Activated T-helper 2 cell treated with anti-CD3 and anti-CD28 coated beads, Interferon-gamma antibody, Interleukin-2, Interleukin-4, amounts not matched to agents 10 μg/mL and 5 μg/mL and 100 μg/mL, durations not matched to agents 14 hours and 24 hours and 36 hours (primary cell): ENCODE measurements at regions not wholly inside any gene's neighbourhood (a gene's known extent, or its start where the extent isn't known, plus 50 kb on each side); places are given as distances from the start of the nearest gene placed in this dataset.

Experiments
- DNase-seq: peaks from one replicate; pipeline ENCODE4 v3.0.0; 2021; ENCODE audit warnings: low spot score
- H3K27ac Mint-ChIP-seq: one replicate; pipeline ENCODE4 v1.8.0; 2021; ENCODE audit warnings: mixed read lengths
- H3K27me3 Mint-ChIP-seq: one replicate; pipeline ENCODE4 v1.8.0; 2021; ENCODE audit warnings: low read depth, mixed read lengths
- H3K36me3 Mint-ChIP-seq: one replicate; pipeline ENCODE4 v1.8.0; 2021; ENCODE audit warnings: low read depth, mixed read lengths
- H3K4me1 Mint-ChIP-seq: one replicate; pipeline ENCODE4 v1.8.0; 2021; ENCODE audit warnings: low read depth, mixed read lengths
- H3K4me3 Mint-ChIP-seq: one replicate; pipeline ENCODE4 v1.8.0; 2021; ENCODE audit warnings: low read depth, mild to moderate bottlenecking, moderate library complexity, mixed read lengths
- H3K9me3 Mint-ChIP-seq: one replicate; pipeline ENCODE4 v1.8.0; 2021; ENCODE audit warnings: mixed read lengths
- intact Hi-C: fragments of 100-400 bp; cut with micrococcal nuclease; formaldehyde crosslinking; loops from one replicate; pipeline ENCODE4 v1.15.1; 2023

DNA sequence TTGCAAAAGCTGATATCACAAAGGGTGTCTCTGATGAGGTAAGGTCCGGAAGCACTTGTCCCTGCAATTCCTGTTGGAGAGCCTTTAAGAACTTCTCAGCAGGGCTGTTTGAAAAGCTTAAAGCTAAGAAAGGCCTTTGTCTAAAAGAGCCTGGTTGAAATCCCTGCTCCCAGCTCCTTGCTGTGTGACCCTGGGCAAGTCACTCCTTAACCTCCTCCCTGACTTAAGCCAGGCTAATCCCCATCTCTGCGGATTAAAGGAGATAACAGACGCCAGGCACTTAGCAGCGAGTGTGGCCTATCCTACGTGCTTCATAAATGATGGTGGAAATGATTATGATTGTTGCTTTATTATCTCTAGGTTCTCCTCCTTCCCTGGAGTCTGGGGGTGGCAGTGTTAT lies 368.0 kb upstream of the RBFOX1 start:
- Mint-ChIP-seq H3K27me3 (no peaks in the 10 kb centered on the region), H3K36me3 (no peaks in the 10 kb centered on the region), H3K9me3 (peaks cover 39% of the 10 kb centered on the region), H3K4me3 (no peak overlapping the region), H3K4me1 (no peaks in the 10 kb centered on the region), H3K27ac (no peak overlapping the region)
- intact Hi-C loops, result no loop called here
- DNase-seq, result no peak

DNA sequence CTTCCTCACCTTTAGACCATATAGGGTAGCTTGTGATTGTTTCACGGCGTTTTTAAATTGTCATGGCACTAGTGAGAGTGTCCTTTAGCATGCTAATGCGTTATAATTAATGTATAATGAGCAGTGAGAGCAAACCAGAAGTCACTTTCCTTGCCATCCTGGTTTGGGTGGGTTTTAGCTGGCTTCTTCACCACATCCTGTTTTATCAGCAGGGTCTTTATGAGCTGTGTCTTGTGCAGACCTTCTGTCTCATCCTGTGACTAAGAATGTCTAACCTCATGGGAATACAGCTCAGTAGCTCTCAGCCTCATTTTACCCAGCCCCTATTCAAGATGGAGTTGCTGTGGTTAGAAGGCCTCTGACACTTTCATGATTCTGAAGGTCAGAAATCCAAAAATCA lies 370.9 kb upstream of the RBFOX1 start:
- intact Hi-C loops, result no loop called here
- Mint-ChIP-seq H3K4me1 (no peaks in the 10 kb centered on the region), H3K27me3 (no peaks in the 10 kb centered on the region), H3K36me3 (no peaks in the 10 kb centered on the region), H3K4me3 (no peak overlapping the region), H3K9me3 (peaks cover 50% of the 10 kb centered on the region), H3K27ac (no peak overlapping the region)
- no peak for DNase-seq

DNA sequence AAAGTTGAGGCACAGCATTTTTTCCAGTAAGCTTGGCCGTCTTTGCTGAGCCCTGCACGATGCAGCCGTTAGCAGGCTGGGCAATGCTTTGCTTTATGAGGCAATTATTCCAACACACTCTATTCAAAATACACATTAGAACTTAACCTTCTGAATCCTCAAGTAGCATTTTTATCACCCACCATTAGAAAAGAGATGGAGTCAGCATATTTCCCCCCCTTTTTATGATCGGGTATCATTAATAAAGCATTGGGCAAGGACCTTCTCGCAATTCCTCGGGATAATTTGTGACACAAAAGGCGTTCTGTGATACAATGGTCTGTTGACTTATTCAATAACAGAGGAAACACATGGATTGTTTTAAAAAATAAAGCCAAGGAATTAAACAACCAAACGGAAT lies 374.5 kb upstream of the RBFOX1 start:
- H3K4me1 Mint-ChIP-seq, result no peaks in the 10 kb centered on the region
- no peak overlapping the region for H3K27ac Mint-ChIP-seq
- intact Hi-C loops, result no loop called here
- no peak for DNase-seq
- no peak overlapping the region for H3K4me3 Mint-ChIP-seq
- H3K27me3 Mint-ChIP-seq, result no peaks in the 10 kb centered on the region
- no peaks in the 10 kb centered on the region for H3K36me3 Mint-ChIP-seq
- peaks cover 49% of the 10 kb centered on the region for H3K9me3 Mint-ChIP-seq

DNA sequence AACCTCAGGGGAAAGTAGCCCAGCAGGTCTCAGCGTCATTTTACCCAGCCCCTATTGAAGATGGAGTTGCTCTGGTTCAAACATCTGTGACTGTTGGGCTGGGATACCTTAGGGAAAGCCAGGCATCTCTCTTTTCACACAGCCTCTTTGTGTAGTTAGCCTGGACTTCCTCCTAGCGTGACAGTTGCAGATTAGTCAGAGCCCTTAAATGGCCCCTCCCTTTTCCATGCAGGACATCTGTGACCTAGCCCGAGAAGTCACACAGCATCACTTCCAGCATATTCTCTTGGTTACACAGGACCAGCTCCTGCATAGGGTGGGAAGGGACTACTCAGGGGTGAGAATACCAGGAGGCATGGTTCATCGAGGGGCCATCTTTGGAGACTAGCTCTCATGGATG lies 375.0 kb upstream of the RBFOX1 start:
- no peak for DNase-seq
- H3K9me3 Mint-ChIP-seq, result peaks cover 51% of the 10 kb centered on the region
- H3K4me1 Mint-ChIP-seq, result no peaks in the 10 kb centered on the region

DNA sequence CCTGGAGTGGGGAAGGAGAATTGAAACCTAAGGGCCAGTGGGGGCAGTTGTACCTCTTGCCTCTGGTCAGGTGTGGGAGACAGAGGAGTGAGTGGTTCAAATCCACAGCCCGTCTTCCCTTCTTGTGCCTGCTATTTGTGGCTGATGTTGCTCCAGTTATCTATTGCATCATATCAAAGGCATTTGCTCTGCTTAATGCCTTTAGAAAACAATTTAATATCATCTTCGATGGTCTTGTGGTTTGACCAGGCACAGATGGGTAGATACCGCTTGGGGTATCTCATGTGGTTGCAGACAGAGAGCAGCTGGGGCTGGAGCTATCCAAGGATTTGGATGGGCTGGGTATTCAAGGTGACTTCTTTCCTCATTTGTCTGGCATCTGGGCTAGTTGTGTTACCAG lies 376.1 kb upstream of the RBFOX1 start:
- intact Hi-C loops, result no loop called here
- Mint-ChIP-seq H3K4me1 (no peaks in the 10 kb centered on the region), H3K27me3 (no peaks in the 10 kb centered on the region), H3K27ac (no peak overlapping the region), H3K4me3 (no peak overlapping the region), H3K36me3 (no peaks in the 10 kb centered on the region), H3K9me3 (peaks cover 46% of the 10 kb centered on the region)
- no peak for DNase-seq

More for the DNA sequence above, 375.0 kb upstream of the RBFOX1 start:
- Mint-ChIP-seq H3K4me3 (no peak overlapping the region), H3K27ac (no peak overlapping the region), H3K27me3 (no peaks in the 10 kb centered on the region), H3K36me3 (no peaks in the 10 kb centered on the region)
- intact Hi-C loops, result no loop called here

DNA sequence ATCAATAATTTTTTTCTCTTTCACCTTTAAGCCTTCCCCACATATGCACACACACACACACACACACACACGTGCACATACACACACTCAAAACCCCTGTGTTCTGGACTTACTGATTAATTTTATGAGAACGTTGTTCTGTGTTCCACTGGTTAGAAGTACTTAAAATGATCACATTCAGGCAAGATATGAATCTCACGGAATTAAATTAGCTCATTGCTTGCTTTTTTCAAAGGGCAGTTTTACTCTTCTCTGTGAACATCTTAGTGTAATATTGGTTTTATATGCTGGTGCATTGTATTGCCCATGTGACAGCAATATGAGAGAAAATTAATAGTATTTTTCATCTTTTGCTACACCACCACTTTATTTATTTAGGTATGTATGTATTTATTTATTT lies 377.3 kb upstream of the RBFOX1 start:
- Mint-ChIP-seq H3K27me3 (no peaks in the 10 kb centered on the region), H3K4me3 (no peak overlapping the region), H3K4me1 (no peaks in the 10 kb centered on the region), H3K9me3 (peaks cover 55% of the 10 kb centered on the region), H3K36me3 (no peaks in the 10 kb centered on the region), H3K27ac (no peak overlapping the region)
- intact Hi-C loops, result no loop called here
- no peak for DNase-seq

DNA sequence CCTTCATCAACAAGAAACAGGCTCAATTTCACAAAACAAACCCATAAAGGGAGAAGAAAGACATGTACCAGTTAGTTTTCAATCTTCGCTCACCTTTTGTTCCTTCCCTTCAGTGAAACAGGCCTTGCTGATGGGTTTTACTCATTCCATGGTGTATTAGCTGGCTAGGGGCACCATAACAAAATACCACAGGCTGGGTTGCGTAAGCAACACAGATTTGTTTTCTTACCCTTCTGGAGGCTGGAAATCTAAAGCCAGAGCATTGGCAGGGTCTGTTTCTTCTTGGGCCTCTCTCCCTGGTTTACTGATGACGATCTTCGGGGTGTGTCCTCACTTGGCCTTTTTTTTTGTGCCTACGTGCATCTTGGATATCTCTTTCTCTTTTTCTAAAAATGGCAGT lies 383.4 kb upstream of the RBFOX1 start:
- Mint-ChIP-seq H3K9me3 (peaks cover 59% of the 10 kb centered on the region), H3K36me3 (no peaks in the 10 kb centered on the region), H3K4me3 (no peak overlapping the region), H3K27ac (no peak overlapping the region), H3K4me1 (no peaks in the 10 kb centered on the region), H3K27me3 (no peaks in the 10 kb centered on the region)
- intact Hi-C loops, result no loop called here
- DNase-seq, result no peak

DNA sequence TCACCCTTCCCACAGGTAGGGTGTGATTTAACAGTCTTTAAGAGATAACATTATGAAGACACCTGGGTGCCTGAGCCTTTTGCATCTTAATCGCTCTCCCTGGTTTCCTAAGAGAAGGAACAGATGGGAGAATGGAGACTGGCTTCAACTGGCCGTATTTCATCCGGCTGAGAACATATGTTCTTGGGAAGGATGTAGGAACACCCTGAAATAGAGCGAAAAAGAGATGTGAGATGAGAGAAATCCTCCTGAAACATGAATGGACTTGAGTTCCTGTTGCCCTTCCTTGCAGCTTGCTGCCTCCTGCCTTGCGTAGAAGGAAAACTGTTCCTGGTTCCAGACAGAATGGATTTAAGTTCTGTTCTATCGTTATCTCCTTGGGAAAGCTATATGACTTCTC lies 385.4 kb upstream of the RBFOX1 start:
- no peak for DNase-seq
- intact Hi-C loops, result no loop called here
- H3K27me3 Mint-ChIP-seq, result no peaks in the 10 kb centered on the region
- H3K4me3 Mint-ChIP-seq, result no peak overlapping the region
- H3K4me1 Mint-ChIP-seq, result no peaks in the 10 kb centered on the region
- H3K36me3 Mint-ChIP-seq, result no peaks in the 10 kb centered on the region
- no peak overlapping the region for H3K27ac Mint-ChIP-seq
- H3K9me3 Mint-ChIP-seq, result peaks cover 51% of the 10 kb centered on the region

DNA sequence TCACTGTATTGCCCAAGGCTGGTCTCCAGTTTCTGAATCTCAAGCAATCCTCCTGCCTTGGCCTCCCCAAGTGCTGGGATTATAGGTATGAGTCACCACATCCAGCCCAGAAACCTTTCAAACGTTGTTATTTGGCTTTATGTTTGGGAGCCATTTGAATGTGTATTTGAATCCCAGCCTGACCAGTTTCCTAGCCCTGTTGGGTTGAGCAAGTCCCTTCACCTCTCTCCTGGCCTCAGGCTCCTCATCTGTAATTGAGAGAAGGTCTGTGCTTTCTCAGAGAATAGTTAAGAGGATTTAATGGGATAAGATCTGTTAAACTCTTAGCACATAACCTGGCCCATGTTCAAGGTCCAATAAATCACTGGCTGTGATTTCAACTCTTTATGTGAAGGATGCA lies 385.8 kb upstream of the RBFOX1 start:
- H3K4me1 Mint-ChIP-seq, result no peaks in the 10 kb centered on the region
- no peak for DNase-seq
- H3K27me3 Mint-ChIP-seq, result no peaks in the 10 kb centered on the region
- peaks cover 53% of the 10 kb centered on the region for H3K9me3 Mint-ChIP-seq
- H3K36me3 Mint-ChIP-seq, result no peaks in the 10 kb centered on the region
- H3K27ac Mint-ChIP-seq, result no peak overlapping the region
- no peak overlapping the region for H3K4me3 Mint-ChIP-seq
- intact Hi-C loops, result no loop called here

DNA sequence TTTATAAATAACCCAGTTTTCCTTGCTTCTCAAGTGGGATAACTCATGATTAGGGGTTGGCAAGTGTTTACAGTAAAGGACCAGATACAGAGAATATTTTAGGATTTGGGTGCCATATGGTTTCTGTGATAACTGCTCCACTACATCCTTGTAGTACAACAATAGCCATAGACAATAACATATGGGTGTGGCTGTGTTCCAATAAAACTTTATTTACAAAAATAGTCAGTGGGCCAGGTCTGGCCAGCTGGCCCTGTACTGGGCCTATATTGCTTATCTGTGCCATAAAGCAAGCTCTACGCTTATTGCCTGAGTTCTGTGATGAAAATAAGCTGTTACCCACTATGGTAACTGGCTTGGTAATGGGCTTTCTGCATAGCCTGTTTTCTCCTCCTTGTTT lies 386.5 kb upstream of the RBFOX1 start:
- no peak overlapping the region for H3K4me3 Mint-ChIP-seq
- H3K4me1 Mint-ChIP-seq, result no peaks in the 10 kb centered on the region
- peaks cover 52% of the 10 kb centered on the region for H3K9me3 Mint-ChIP-seq
- no peaks in the 10 kb centered on the region for H3K36me3 Mint-ChIP-seq
- DNase-seq, result no peak
- intact Hi-C loops, result no loop called here
- H3K27ac Mint-ChIP-seq, result no peak overlapping the region
- no peaks in the 10 kb centered on the region for H3K27me3 Mint-ChIP-seq

DNA sequence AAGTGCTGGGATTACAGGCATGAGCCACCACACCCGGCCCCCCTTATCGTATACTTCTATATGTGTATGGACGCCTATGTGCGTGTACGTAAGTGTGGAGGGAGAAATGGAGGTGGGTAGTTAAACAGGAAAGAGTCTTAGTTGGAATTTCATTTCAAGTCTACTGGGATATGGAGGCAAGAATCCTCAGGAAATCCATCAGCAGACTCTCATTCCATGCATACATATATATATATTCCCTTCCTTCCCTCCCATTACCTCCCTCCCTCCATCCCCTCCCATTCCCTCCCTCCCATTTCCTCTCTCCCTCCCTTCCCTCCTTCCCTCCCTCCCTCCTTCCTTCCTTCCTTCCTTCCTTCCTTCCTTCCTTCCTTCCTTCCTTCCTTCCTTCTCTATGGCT lies 391.7 kb upstream of the RBFOX1 start:
- Mint-ChIP-seq H3K27me3 (no peaks in the 10 kb centered on the region), H3K36me3 (no peaks in the 10 kb centered on the region), H3K9me3 (peaks cover 38% of the 10 kb centered on the region), H3K27ac (no peak overlapping the region), H3K4me3 (no peak overlapping the region), H3K4me1 (no peaks in the 10 kb centered on the region)
- intact Hi-C loops, result no loop called here
- DNase-seq, result no peak

DNA sequence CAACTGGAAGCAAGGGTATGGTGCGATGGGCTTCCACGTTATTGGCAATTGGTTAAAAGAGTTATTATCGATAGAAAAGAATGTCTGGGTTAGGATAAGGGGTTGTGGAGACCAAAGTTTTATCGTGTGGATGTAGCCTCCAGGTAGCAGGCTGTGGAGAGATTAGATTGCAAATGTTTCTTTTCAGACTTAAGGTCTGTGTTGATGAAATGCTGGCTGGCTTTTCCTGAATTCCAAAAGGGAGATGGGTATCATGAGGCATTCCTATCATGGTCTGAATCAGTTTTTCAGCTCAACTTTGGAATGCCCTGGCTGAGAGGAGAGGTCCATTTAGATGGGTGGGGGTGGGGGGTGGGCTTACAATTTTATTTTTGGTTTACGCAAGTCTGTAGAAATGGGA lies 395.0 kb upstream of the RBFOX1 start:
- no peaks in the 10 kb centered on the region for H3K27me3 Mint-ChIP-seq
- H3K4me1 Mint-ChIP-seq, result no peaks in the 10 kb centered on the region
- intact Hi-C loops, result no loop called here
- H3K4me3 Mint-ChIP-seq, result no peak overlapping the region
- H3K36me3 Mint-ChIP-seq, result no peaks in the 10 kb centered on the region
- no peak for DNase-seq
- H3K9me3 Mint-ChIP-seq, result peaks cover 43% of the 10 kb centered on the region
- H3K27ac Mint-ChIP-seq, result no peak overlapping the region

DNA sequence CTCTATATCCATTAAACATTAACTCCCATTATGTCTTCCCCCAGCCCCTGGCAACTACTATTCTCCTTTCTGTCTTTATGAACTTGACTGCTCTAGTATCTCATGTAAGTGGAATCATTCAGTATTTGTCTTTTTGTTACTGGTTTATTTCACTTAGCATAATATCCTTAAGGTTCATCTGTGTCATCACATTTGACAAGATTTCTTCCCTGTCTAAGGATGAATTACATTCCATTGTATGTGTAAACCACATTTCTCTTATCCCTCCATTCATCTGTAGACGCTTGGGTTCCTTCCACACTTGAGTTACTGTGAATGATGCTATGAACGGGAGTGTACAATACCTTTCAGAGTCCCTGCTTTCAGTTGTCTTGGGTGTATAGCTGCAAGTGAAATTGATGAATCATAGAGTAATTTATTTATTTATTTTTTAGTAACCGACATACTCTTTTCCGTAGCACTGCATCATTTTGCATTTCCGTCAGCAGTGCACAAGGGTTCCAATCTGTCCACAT lies 399.7 kb upstream of the RBFOX1 start:
- Mint-ChIP-seq H3K36me3 (no peaks in the 10 kb centered on the region), H3K27me3 (no peaks in the 10 kb centered on the region), H3K27ac (no peak overlapping the region), H3K4me1 (no peaks in the 10 kb centered on the region), H3K9me3 (peaks cover 61% of the 10 kb centered on the region), H3K4me3 (no peak overlapping the region)
- intact Hi-C loops, result no loop called here
- no peak for DNase-seq

DNA sequence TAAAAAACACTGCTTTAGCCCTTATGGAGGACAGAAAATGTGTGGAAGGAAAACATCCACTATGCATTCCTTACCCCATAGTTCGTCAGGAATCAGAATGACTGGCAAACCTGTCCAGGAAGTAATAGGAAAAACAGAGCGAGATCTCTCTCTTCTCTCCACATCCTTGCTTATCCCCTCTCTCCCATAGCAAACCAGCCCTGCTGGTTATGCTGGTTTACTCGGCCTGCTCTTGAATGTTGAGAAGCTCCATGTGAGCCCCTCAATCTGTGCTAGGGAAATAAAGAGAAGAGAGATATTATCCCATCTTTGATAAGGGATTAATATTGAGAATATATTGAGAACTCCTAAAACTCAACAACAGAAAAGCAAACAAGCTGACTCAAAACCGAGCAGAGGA lies 402.8 kb upstream of the RBFOX1 start:
- Mint-ChIP-seq H3K36me3 (no peaks in the 10 kb centered on the region), H3K4me1 (no peaks in the 10 kb centered on the region), H3K9me3 (peaks cover 46% of the 10 kb centered on the region), H3K27ac (no peak overlapping the region), H3K27me3 (no peaks in the 10 kb centered on the region), H3K4me3 (no peak overlapping the region)
- no peak for DNase-seq
- intact Hi-C loops, result no loop called here
